ENCODE measurements at regions not wholly inside any gene's neighbourhood (a gene's known extent, or its start where the extent isn't known, plus 50 kb on each side); places are given as distances from the start of the nearest gene placed in this dataset.

- Histone ChIP-seq H3K27ac (ENCODE audit: low read depth in 2 of 2, low read length in 1 of 2) (no peak overlapping the region), H3K36me3 (replicated peaks in 1 of 2; ENCODE audit: control insufficient read depth in 1 of 2, insufficient read depth in 2 of 2, low read length in 1 of 2) (no peaks in the 10 kb centered on the region), H3K9me2 (no peaks in the 10 kb centered on the region), H2AFZ (ENCODE audit: low read depth) (no peak overlapping the region), H3K4me3 (ENCODE audit: low read depth in 2 of 2, low read length in 1 of 2) (no peak overlapping the region), H3K4me2 (no peak overlapping the region), H3K4me1 (ENCODE audit: control insufficient read depth in 1 of 2, insufficient read depth in 2 of 2, low read depth in 1 of 2, low read length in 1 of 2) (peaks cover 4 to 7% of the 10 kb centered on the region in 2 experiments; a peak in 2 of 4 replicates), H3F3A (replicated peaks; ENCODE audit: insufficient read depth) (no peaks in the 10 kb centered on the region), H3K27me3 (ENCODE audit: insufficient read depth) (no peaks in the 10 kb centered on the region), H3K9me3 (no peaks in the 10 kb centered on the region), H4K20me1 (ENCODE audit: insufficient read depth) (no peaks in the 10 kb centered on the region), H3K9ac (no peak overlapping the region), H3K79me2 (ENCODE audit: insufficient read depth) (no peaks in the 10 kb centered on the region)
- 69% methylated on average over 5 of the region's 5 CpGs for WGBS (ENCODE audit: low lambda C conversion rate)
- POLR2A ChIA-PET: no interaction called here
- CTCF ChIA-PET: no interaction called here
- no peak for DNase-seq
- peak; percentile 76; the same call in 1 of the 2 replicates for TF ChIP-seq REST (IDR thresholded peaks at IDR 0.05; ENCODE audit: low read depth, low read length)
- TF ChIP-seq, protein P1, sequence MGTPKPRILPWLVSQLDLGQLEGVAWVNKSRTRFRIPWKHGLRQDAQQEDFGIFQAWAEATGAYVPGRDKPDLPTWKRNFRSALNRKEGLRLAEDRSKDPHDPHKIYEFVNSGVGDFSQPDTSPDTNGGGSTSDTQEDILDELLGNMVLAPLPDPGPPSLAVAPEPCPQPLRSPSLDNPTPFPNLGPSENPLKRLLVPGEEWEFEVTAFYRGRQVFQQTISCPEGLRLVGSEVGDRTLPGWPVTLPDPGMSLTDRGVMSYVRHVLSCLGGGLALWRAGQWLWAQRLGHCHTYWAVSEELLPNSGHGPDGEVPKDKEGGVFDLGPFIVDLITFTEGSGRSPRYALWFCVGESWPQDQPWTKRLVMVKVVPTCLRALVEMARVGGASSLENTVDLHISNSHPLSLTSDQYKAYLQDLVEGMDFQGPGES (IDR thresholded peaks at IDR 0.05; ENCODE audit: low read depth, low read length): no peak
These were observed 171.0 kb upstream of the TUT7 start for GRCh38 chr9:86525182-86525581.

- Histone ChIP-seq H3K9me3 (no peaks in the 10 kb centered on the region), H3K9me2 (no peaks in the 10 kb centered on the region), H3K9ac (no peak overlapping the region), H3K4me3 (ENCODE audit: low read depth in 2 of 2, low read length in 1 of 2) (no peak overlapping the region), H3K36me3 (replicated peaks in 1 of 2; ENCODE audit: control insufficient read depth in 1 of 2, insufficient read depth in 2 of 2, low read length in 1 of 2) (no peaks in the 10 kb centered on the region), H3F3A (replicated peaks; ENCODE audit: insufficient read depth) (no peaks in the 10 kb centered on the region), H3K4me1 (ENCODE audit: control insufficient read depth in 1 of 2, insufficient read depth in 2 of 2, low read depth in 1 of 2, low read length in 1 of 2) (peaks cover 4 to 7% of the 10 kb centered on the region in 2 experiments; a peak in 2 of 4 replicates), H2AFZ (ENCODE audit: low read depth) (0 out of 2 replicates have a peak overlapping the region, but pooled peaks have one; percentile 11), H4K20me1 (ENCODE audit: insufficient read depth) (no peaks in the 10 kb centered on the region), H3K4me2 (no peak overlapping the region), H3K27ac (ENCODE audit: low read depth in 2 of 2, low read length in 1 of 2) (no peak overlapping the region), H3K27me3 (ENCODE audit: insufficient read depth) (no peaks in the 10 kb centered on the region), H3K79me2 (ENCODE audit: insufficient read depth) (no peaks in the 10 kb centered on the region)
- no peak for DNase-seq
- ChIA-PET CTCF (interaction anchor here (0.6 kb wide), 1 partner anchor 16 kb away, joined by 3 read pairs; no protein-coding TSS in a partner anchor), POLR2A (no interaction called here)
- 80% methylated on average over 5 of the region's 5 CpGs for WGBS (ENCODE audit: low lambda C conversion rate)
- TF ChIP-seq PBX3 (IDR thresholded peaks at IDR 0.05): no peak
- TF ChIP-seq TCF12 (IDR thresholded peaks at IDR 0.05): no peak
- no peak for TF ChIP-seq USF1 (IDR thresholded peaks at IDR 0.05; ENCODE audit: borderline replicate concordance, low read depth)
- no peak for TF ChIP-seq RFX5 (IDR thresholded peaks at IDR 0.05; ENCODE audit: low read length)
- TF ChIP-seq ELF1 (IDR thresholded peaks at IDR 0.05): no peak
- TF ChIP-seq TAF1 (IDR thresholded peaks at IDR 0.05; ENCODE audit: borderline replicate concordance, low read depth, low read length): no peak
- TF ChIP-seq NFIC (IDR thresholded peaks at IDR 0.05; ENCODE audit: borderline replicate concordance): no peak
- no peak for TF ChIP-seq FOXJ3 (CRISPR knock-in tag; IDR thresholded peaks at IDR 0.05)
- no peak for TF ChIP-seq YY1 (IDR thresholded peaks at IDR 0.05; ENCODE audit: low read depth)
- no peak for TF ChIP-seq USF2 (IDR thresholded peaks at IDR 0.05; ENCODE audit: borderline replicate concordance, low read depth, low read length)
- no peak for TF ChIP-seq CHD2 (IDR thresholded peaks at IDR 0.05; ENCODE audit: low read length, partially characterized antibody)
- TF ChIP-seq MEF2A (IDR thresholded peaks at IDR 0.05; ENCODE audit: borderline replicate concordance, low read depth): no peak
These were observed 167.8 kb upstream of the TUT7 start for GRCh38 chr9:86521977-86522376.

All from SK-N-SH (cell line).